ENCODE measurements at regions not wholly inside any gene's neighbourhood (a gene's known extent, or its start where the extent isn't known, plus 50 kb on each side); places are given as distances from the start of the nearest gene placed in this dataset.

DNA sequence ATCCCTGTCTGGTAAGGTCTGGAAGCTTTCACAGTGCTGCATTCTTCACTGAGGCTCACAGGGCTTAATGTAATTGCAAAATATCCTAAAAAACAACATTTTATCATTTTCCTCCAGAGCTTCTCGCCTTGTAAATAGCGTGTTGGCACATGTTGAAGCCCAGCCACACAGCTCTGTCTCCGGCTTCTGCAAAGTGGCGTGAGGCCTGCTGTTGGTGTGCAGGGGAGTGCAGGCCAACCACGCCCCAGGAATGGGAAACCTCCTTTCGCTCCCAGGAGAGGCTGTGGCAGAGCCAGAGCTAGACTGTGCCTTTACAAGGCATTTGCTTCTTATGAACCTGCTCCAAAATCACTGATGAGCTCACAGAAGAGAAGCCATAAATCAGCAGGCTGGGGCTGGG lies 248.2 kb upstream of the MAF start:
- H3K23ac ChIP-seq (ENCODE audit: low read depth, low read length, poor library complexity): no peak overlapping the region
- WGBS, 2 donors (ENCODE audit: extremely low coverage in 2 of 2, insufficient read length in 2 of 2, insufficient replicate concordance in 1 of 2): no CpG with 5 or more reads among the region's 6 CpGs
- no peak overlapping the region for H3K4me2 ChIP-seq (ENCODE audit: insufficient read depth, low read length, poor library complexity, severe bottlenecking)
- H2AK5ac ChIP-seq (ENCODE audit: low read depth, low read length): no peak overlapping the region
- H2AFZ ChIP-seq (ENCODE audit: low read length): no peak overlapping the region
- H3K4me1 ChIP-seq (ENCODE audit: control insufficient read depth in 2 of 2, insufficient read depth in 1 of 2, low read depth in 1 of 2, low read length in 2 of 2): no peaks in the 10 kb centered on the region
- H2BK120ac ChIP-seq (ENCODE audit: low read depth, low read length): no peak overlapping the region
- H3K27ac ChIP-seq (replicated peaks; ENCODE audit: low read length): no peak overlapping the region
- no peak overlapping the region for H4K91ac ChIP-seq (ENCODE audit: low read depth, low read length, poor library complexity)
- no peak overlapping the region for H2BK12ac ChIP-seq (ENCODE audit: low read length)
- H3K9ac ChIP-seq (ENCODE audit: low read depth, low read length, poor library complexity): no peak overlapping the region
- H3K14ac ChIP-seq (ENCODE audit: low read length): no peak overlapping the region
- no peaks in the 10 kb centered on the region for H3K79me1 ChIP-seq (ENCODE audit: low read depth, low read length)
- no peak overlapping the region for H2BK5ac ChIP-seq (ENCODE audit: low read length)
- no peak overlapping the region for H2BK15ac ChIP-seq (ENCODE audit: low read length)
- H3K27me3 ChIP-seq (ENCODE audit: control insufficient read depth in 3 of 3, insufficient read depth in 3 of 3, low read depth in 1 of 3, low read length in 3 of 3): no peaks in the 10 kb centered on the region
- H3K36me3 ChIP-seq (replicated peaks in 1 of 2; ENCODE audit: control insufficient read depth in 2 of 2, insufficient read depth in 2 of 2, low read length in 2 of 2): no peaks in the 10 kb centered on the region
- H3K4me3 ChIP-seq (ENCODE audit: low read length in 2 of 2): no peak overlapping the region
- no peak overlapping the region for H3K18ac ChIP-seq (ENCODE audit: low read length)
- no peak overlapping the region for H3K4ac ChIP-seq (ENCODE audit: low read length)
- H3K9me3 ChIP-seq (replicated peaks in 1 of 2; ENCODE audit: control insufficient read depth in 2 of 2, insufficient read depth in 1 of 2, low read depth in 1 of 2, low read length in 2 of 2): no peaks in the 10 kb centered on the region
- no peak overlapping the region for H4K8ac ChIP-seq (ENCODE audit: low read depth, low read length)
- DNase-seq (ENCODE audit: low spot score): no peak

DNA sequence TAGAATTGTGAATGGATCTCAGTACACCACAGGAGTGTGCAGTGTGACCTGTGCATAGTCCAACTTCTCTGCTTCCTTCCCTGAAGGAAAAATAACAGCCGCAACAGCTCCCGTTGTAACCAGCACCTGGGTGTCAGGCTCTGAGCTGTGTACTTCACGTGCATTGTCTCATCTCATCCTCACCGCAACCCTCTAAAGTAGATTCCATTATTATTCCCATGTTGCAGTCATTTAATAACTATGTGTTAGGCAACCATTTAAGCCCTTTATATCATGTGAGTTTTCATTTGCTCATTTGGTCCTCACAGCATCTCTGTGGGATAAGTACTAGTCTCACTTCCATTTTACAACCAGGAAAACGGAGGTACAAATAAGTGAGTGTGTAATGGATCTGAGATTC lies 247.0 kb upstream of the MAF start:
- DNase-seq (ENCODE audit: low spot score): no peak
- H3K27me3 ChIP-seq (ENCODE audit: control insufficient read depth in 3 of 3, insufficient read depth in 3 of 3, low read depth in 1 of 3, low read length in 3 of 3): no peaks in the 10 kb centered on the region
- H3K18ac ChIP-seq (ENCODE audit: low read length): no peak overlapping the region
- no peak overlapping the region for H2AFZ ChIP-seq (ENCODE audit: low read length)
- no peak overlapping the region for H4K91ac ChIP-seq (ENCODE audit: low read depth, low read length, poor library complexity)
- no peaks in the 10 kb centered on the region for H3K4me1 ChIP-seq (ENCODE audit: control insufficient read depth in 2 of 2, insufficient read depth in 1 of 2, low read depth in 1 of 2, low read length in 2 of 2)
- no peak overlapping the region for H2BK5ac ChIP-seq (ENCODE audit: low read length)
- H3K36me3 ChIP-seq (replicated peaks in 1 of 2; ENCODE audit: control insufficient read depth in 2 of 2, insufficient read depth in 2 of 2, low read length in 2 of 2): no peaks in the 10 kb centered on the region
- no peak overlapping the region for H3K27ac ChIP-seq (replicated peaks; ENCODE audit: low read length)
- no peak overlapping the region for H3K4me3 ChIP-seq (ENCODE audit: low read length in 2 of 2)
- no peak overlapping the region for H3K4me2 ChIP-seq (ENCODE audit: insufficient read depth, low read length, poor library complexity, severe bottlenecking)
- H3K79me1 ChIP-seq (ENCODE audit: low read depth, low read length): no peaks in the 10 kb centered on the region
- no CpG with 5 or more reads among the region's 5 CpGs for WGBS, 2 donors (ENCODE audit: extremely low coverage in 2 of 2, insufficient read length in 2 of 2, insufficient replicate concordance in 1 of 2)
- no peaks in the 10 kb centered on the region for H3K9me3 ChIP-seq (replicated peaks in 1 of 2; ENCODE audit: control insufficient read depth in 2 of 2, insufficient read depth in 1 of 2, low read depth in 1 of 2, low read length in 2 of 2)
- H3K23ac ChIP-seq (ENCODE audit: low read depth, low read length, poor library complexity): no peak overlapping the region
- H2AK5ac ChIP-seq (ENCODE audit: low read depth, low read length): no peak overlapping the region
- no peak overlapping the region for H2BK12ac ChIP-seq (ENCODE audit: low read length)
- H2BK120ac ChIP-seq (ENCODE audit: low read depth, low read length): no peak overlapping the region
- no peak overlapping the region for H3K4ac ChIP-seq (ENCODE audit: low read length)
- no peak overlapping the region for H3K14ac ChIP-seq (ENCODE audit: low read length)
- no peak overlapping the region for H3K9ac ChIP-seq (ENCODE audit: low read depth, low read length, poor library complexity)
- H4K8ac ChIP-seq (ENCODE audit: low read depth, low read length): no peak overlapping the region
- H2BK15ac ChIP-seq (ENCODE audit: low read length): no peak overlapping the region

DNA sequence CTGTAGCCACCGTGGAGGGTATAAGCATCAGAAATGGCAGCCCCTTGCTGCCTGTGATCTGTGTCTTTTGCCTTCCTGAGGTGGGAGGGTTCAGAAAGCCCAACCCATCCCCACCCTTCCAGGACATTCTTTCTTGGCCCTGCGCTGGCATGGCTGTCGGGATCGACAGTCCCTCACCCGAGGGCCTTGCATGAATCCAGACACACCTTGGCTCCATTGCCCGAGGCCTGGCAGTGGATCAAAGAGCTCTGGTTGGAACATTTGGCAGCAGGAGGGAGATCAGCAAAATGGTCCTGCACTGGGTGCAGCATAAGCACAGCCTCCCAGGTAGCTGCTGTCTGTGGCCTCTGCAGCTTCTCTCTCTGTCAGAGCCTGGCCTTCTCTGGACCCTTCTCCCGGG lies 246.6 kb upstream of the MAF start:
- no peaks in the 10 kb centered on the region for H3K9me3 ChIP-seq (replicated peaks in 1 of 2; ENCODE audit: control insufficient read depth in 2 of 2, insufficient read depth in 1 of 2, low read depth in 1 of 2, low read length in 2 of 2)
- WGBS, 2 donors (ENCODE audit: extremely low coverage in 2 of 2, insufficient read length in 2 of 2, insufficient replicate concordance in 1 of 2): no CpG with 5 or more reads among the region's 7 CpGs

DNA sequence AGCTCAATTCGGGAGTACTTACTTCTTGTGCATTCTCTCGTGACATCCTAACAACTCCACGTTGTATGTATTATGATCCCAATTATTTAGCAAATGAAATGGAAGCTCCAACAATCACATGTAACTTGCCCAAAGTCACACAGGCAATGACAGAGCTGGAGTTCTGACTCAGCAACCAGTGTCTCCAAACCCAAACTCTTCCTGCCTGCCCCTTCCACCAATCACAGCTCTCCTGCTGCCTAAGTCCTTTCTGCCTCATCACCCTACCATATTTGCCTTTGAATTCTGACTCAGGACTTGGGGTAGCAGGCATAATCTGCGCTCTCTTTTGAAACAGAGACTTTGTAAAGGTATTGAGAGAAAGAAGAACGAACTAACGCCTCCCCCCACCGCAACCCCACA lies 245.2 kb upstream of the MAF start:
- Histone ChIP-seq H2BK120ac (ENCODE audit: low read depth, low read length) (no peak overlapping the region), H4K91ac (ENCODE audit: low read depth, low read length, poor library complexity) (no peak overlapping the region), H3K4me2 (ENCODE audit: insufficient read depth, low read length, poor library complexity, severe bottlenecking) (no peak overlapping the region), H3K27me3 (ENCODE audit: control insufficient read depth in 3 of 3, insufficient read depth in 3 of 3, low read depth in 1 of 3, low read length in 3 of 3) (no peaks in the 10 kb centered on the region), H3K4ac (ENCODE audit: low read length) (no peak overlapping the region), H3K9me3 (replicated peaks in 1 of 2; ENCODE audit: control insufficient read depth in 2 of 2, insufficient read depth in 1 of 2, low read depth in 1 of 2, low read length in 2 of 2) (no peaks in the 10 kb centered on the region), H2BK5ac (ENCODE audit: low read length) (no peak overlapping the region), H2BK12ac (ENCODE audit: low read length) (no peak overlapping the region), H4K8ac (ENCODE audit: low read depth, low read length) (no peak overlapping the region), H3K4me1 (ENCODE audit: control insufficient read depth in 2 of 2, insufficient read depth in 1 of 2, low read depth in 1 of 2, low read length in 2 of 2) (no peaks in the 10 kb centered on the region), H3K27ac (replicated peaks; ENCODE audit: low read length) (no peak overlapping the region), H3K36me3 (replicated peaks in 1 of 2; ENCODE audit: control insufficient read depth in 2 of 2, insufficient read depth in 2 of 2, low read length in 2 of 2) (no peaks in the 10 kb centered on the region), H3K4me3 (ENCODE audit: low read length in 2 of 2) (no peak overlapping the region), H2BK15ac (ENCODE audit: low read length) (no peak overlapping the region), H3K14ac (ENCODE audit: low read length) (no peak overlapping the region), H3K18ac (ENCODE audit: low read length) (no peak overlapping the region), H2AK5ac (ENCODE audit: low read depth, low read length) (no peak overlapping the region), H3K79me1 (ENCODE audit: low read depth, low read length) (no peaks in the 10 kb centered on the region), H2AFZ (ENCODE audit: low read length) (no peak overlapping the region), H3K23ac (ENCODE audit: low read depth, low read length, poor library complexity) (no peak overlapping the region), H3K9ac (ENCODE audit: low read depth, low read length, poor library complexity) (no peak overlapping the region)
- no peak for DNase-seq (ENCODE audit: low spot score)
- no CpG with 5 or more reads among the region's 7 CpGs for WGBS, 2 donors (ENCODE audit: extremely low coverage in 2 of 2, insufficient read length in 2 of 2, insufficient replicate concordance in 1 of 2)

More for the DNA sequence above, 246.6 kb upstream of the MAF start:
- H3K14ac ChIP-seq (ENCODE audit: low read length): no peak overlapping the region
- no peak overlapping the region for H2BK12ac ChIP-seq (ENCODE audit: low read length)
- no peaks in the 10 kb centered on the region for H3K27me3 ChIP-seq (ENCODE audit: control insufficient read depth in 3 of 3, insufficient read depth in 3 of 3, low read depth in 1 of 3, low read length in 3 of 3)
- no peak for DNase-seq (ENCODE audit: low spot score)
- no peak overlapping the region for H2BK5ac ChIP-seq (ENCODE audit: low read length)
- no peaks in the 10 kb centered on the region for H3K79me1 ChIP-seq (ENCODE audit: low read depth, low read length)
- H2BK120ac ChIP-seq (ENCODE audit: low read depth, low read length): no peak overlapping the region
- no peak overlapping the region for H2AFZ ChIP-seq (ENCODE audit: low read length)
- no peak overlapping the region for H3K27ac ChIP-seq (replicated peaks; ENCODE audit: low read length)
- H3K36me3 ChIP-seq (replicated peaks in 1 of 2; ENCODE audit: control insufficient read depth in 2 of 2, insufficient read depth in 2 of 2, low read length in 2 of 2): no peaks in the 10 kb centered on the region
- no peak overlapping the region for H3K4me2 ChIP-seq (ENCODE audit: insufficient read depth, low read length, poor library complexity, severe bottlenecking)
- no peak overlapping the region for H3K9ac ChIP-seq (ENCODE audit: low read depth, low read length, poor library complexity)
- peak overlapping the region; percentile 15 for H3K18ac ChIP-seq (ENCODE audit: low read length)
- no peak overlapping the region for H2BK15ac ChIP-seq (ENCODE audit: low read length)
- H3K4ac ChIP-seq (ENCODE audit: low read length): no peak overlapping the region
- H4K91ac ChIP-seq (ENCODE audit: low read depth, low read length, poor library complexity): no peak overlapping the region
- H3K4me1 ChIP-seq (ENCODE audit: control insufficient read depth in 2 of 2, insufficient read depth in 1 of 2, low read depth in 1 of 2, low read length in 2 of 2): no peaks in the 10 kb centered on the region
- H3K4me3 ChIP-seq (ENCODE audit: low read length in 2 of 2): no peak overlapping the region
- H4K8ac ChIP-seq (ENCODE audit: low read depth, low read length): no peak overlapping the region
- no peak overlapping the region for H3K23ac ChIP-seq (ENCODE audit: low read depth, low read length, poor library complexity)
- H2AK5ac ChIP-seq (ENCODE audit: low read depth, low read length): no peak overlapping the region

Data from neuronal stem cell (in vitro differentiated cells).